Stimulated activated CD8-positive, alpha-beta memory T cell treated with anti-CD3 and anti-CD28 coated beads, Interleukin-4, amount 100 ng/mL, for 48 hours (primary cell): ENCODE measurements at regions not wholly inside any gene's neighbourhood (a gene's known extent, or its start where the extent isn't known, plus 50 kb on each side); places are given as distances from the start of the nearest gene placed in this dataset.
"Not testable (repeated sequence)": the region's sequence is repeated elsewhere in the genome, so short reads cannot be mapped to it uniquely, and the experiment has no call there.

Source experiments
- DNase-seq: peaks from one replicate; pipeline ENCODE4 v3.0.0-alpha.2; 2020

- no peak for DNase-seq
Observed at GRCh38 chr5:62044989-62045388, 261.0 kb upstream of the KIF2A start.

- no peak for DNase-seq
Observed at GRCh38 chr5:62046191-62046590, 259.8 kb upstream of the KIF2A start.

GRCh38 chr5:62051747-62052146 is 254.3 kb upstream of the KIF2A start:
- no peak for DNase-seq

- DNase-seq: no peak
Observed at GRCh38 chr5:62059960-62060359, 246.0 kb upstream of the KIF2A start.

GRCh38 chr5:62065050-62065449 is 241.0 kb upstream of the KIF2A start:
- no peak for DNase-seq

- DNase-seq: no peak
Observed at GRCh38 chr5:62066761-62067277, 239.2 kb upstream of the KIF2A start.

- no peak for DNase-seq
Observed at GRCh38 chr5:62068554-62068953, 237.5 kb upstream of the KIF2A start.

- no peak for DNase-seq
Observed at GRCh38 chr5:62077387-62077786, 228.6 kb upstream of the KIF2A start.

GRCh38 chr5:62077823-62078550 is 228.0 kb upstream of the KIF2A start:
- no peak for DNase-seq

- no peak for DNase-seq
Observed at GRCh38 chr5:62082370-62082801, 223.6 kb upstream of the KIF2A start.

GRCh38 chr5:62083247-62083646 is 222.8 kb upstream of the KIF2A start:
- DNase-seq: no peak

GRCh38 chr5:62083661-62084060 is 222.3 kb upstream of the KIF2A start:
- no peak for DNase-seq

- DNase-seq: no peak
Observed at GRCh38 chr5:62084391-62084790, 221.6 kb upstream of the KIF2A start.

- DNase-seq: no peak
Observed at GRCh38 chr5:62090953-62091352, 215.1 kb upstream of the KIF2A start.

- DNase-seq: no peak
Observed at GRCh38 chr5:62093411-62093810, 212.6 kb upstream of the KIF2A start.

GRCh38 chr5:62093976-62094375 is 212.0 kb upstream of the KIF2A start:
- no peak for DNase-seq

GRCh38 chr5:62097361-62097760 is 208.6 kb upstream of the KIF2A start:
- no peak for DNase-seq

GRCh38 chr5:62100201-62100600 is 205.8 kb upstream of the KIF2A start:
- no peak for DNase-seq

GRCh38 chr5:62103863-62104262 is 202.1 kb upstream of the KIF2A start:
- not testable (repeated sequence) for DNase-seq

GRCh38 chr5:62111428-62111827 is 194.6 kb upstream of the KIF2A start:
- DNase-seq: no peak

- DNase-seq: no peak
Observed at GRCh38 chr5:62112689-62113228, 193.2 kb upstream of the KIF2A start.

- no peak for DNase-seq
Observed at GRCh38 chr5:62115014-62115413, 191.0 kb upstream of the KIF2A start.

- no peak for DNase-seq
Observed at GRCh38 chr5:62124266-62124665, 181.7 kb upstream of the KIF2A start.

- no peak for DNase-seq
Observed at GRCh38 chr5:62126090-62126489, 179.9 kb upstream of the KIF2A start.
